Hepatocyte (in vitro differentiated cells): ENCODE measurements at regions not wholly inside any gene's neighbourhood (a gene's known extent, or its start where the extent isn't known, plus 50 kb on each side); places are given as distances from the start of the nearest gene placed in this dataset.

ENCODE experiments used
- DNase-seq: peaks from one replicate; pipeline ENCODE4 v3.0.0-alpha.2; 2016; ENCODE audit warnings: low spot score
- H2AFZ ChIP-seq: fragments of 200-600 bp; sonication (generic); 2 replicates; pipeline ENCODE4 v1.6.0; 2016; ENCODE audit warnings: antibody characterized with exemption, mild to moderate bottlenecking
- H3K27ac ChIP-seq: fragments of 200-600 bp; sonication (generic); 2 replicates; pipeline ENCODE4 v1.5.1; 2016; ENCODE audit warnings: mild to moderate bottlenecking
- H3K27me3 ChIP-seq: fragments of 200-600 bp; sonication (generic); 2 replicates; pipeline ENCODE4 v1.6.1; 2016
- H3K36me3 ChIP-seq: fragments of 200-600 bp; sonication (generic); replicated peaks from 2 replicates; pipeline ENCODE4 v1.5.1; 2016; ENCODE audit warnings: low read depth; ENCODE audit not compliant: insufficient read depth
- H3K4me1 ChIP-seq: fragments of 200-600 bp; sonication (generic); 2 replicates; pipeline ENCODE4 v1.5.1; 2016; ENCODE audit warnings: mild to moderate bottlenecking, moderate library complexity; ENCODE audit not compliant: insufficient read depth
- H3K4me2 ChIP-seq: fragments of 200-600 bp; sonication (generic); 2 replicates; pipeline ENCODE4 v1.6.0; 2016
- H3K4me3 ChIP-seq: fragments of 200-600 bp; sonication (generic); 2 replicates; pipeline ENCODE4 v1.5.1; 2016; ENCODE audit warnings: mild to moderate bottlenecking
- H3K79me2 ChIP-seq: fragments of 200-600 bp; sonication (generic); 2 replicates; pipeline ENCODE4 v1.6.0; 2017; ENCODE audit warnings: mild to moderate bottlenecking
- H3K9me2 ChIP-seq: fragments of 200-600 bp; sonication (generic); replicated peaks from 2 replicates; pipeline ENCODE4 v1.6.0; 2017; ENCODE audit warnings: mild to moderate bottlenecking; ENCODE audit not compliant: insufficient read depth
- H3K9me3 ChIP-seq: fragments of 200-600 bp; sonication (generic); 2 replicates; pipeline ENCODE4 v1.5.1; 2016; ENCODE audit warnings: low read depth, mild to moderate bottlenecking
- H4K20me1 ChIP-seq: fragments of 200-600 bp; sonication (generic); 2 replicates; pipeline ENCODE4 v1.6.0; 2016; ENCODE audit warnings: mild to moderate bottlenecking; ENCODE audit not compliant: insufficient read depth, poor library complexity, severe bottlenecking
- CTCF ChIP-seq: fragments of 200-600 bp; sonication (generic); IDR thresholded peaks from 2 replicates; pipeline ENCODE4 v1.5.1; 2016; ENCODE audit warnings: antibody characterized with exemption, mild to moderate bottlenecking; ENCODE audit not compliant: poor library complexity
- EZH2 ChIP-seq: fragments of 200-600 bp; sonication (generic); IDR thresholded peaks from 2 replicates; pipeline ENCODE4 v1.6.1; 2016; ENCODE audit warnings: antibody characterized with exemption, mild to moderate bottlenecking, borderline replicate concordance
- EZH2phosphoT487 ChIP-seq: fragments of 200-600 bp; sonication (generic); IDR thresholded peaks from one replicate; pipeline ENCODE4 v1.6.1; 2018; ENCODE audit warnings: antibody characterized with exemption, mild to moderate bottlenecking, low read depth, moderate library complexity; ENCODE audit not compliant: unreplicated experiment, severe bottlenecking
- whole genome bisulfite sequencing: methylation state at CpG from one replicate; pipeline ENCODE4 v1.1.6; 2016; ENCODE audit warnings: low lambda C conversion rate; ENCODE audit errors: missing lambda C conversion rate; 5-methylcytosine and 5-hydroxymethylcytosine counted together

- H3K4me3 ChIP-seq: no peak overlapping the region
- no peak for DNase-seq
- H3K4me1 ChIP-seq: no peaks in the 10 kb centered on the region
- H3K9me3 ChIP-seq: no peaks in the 10 kb centered on the region
- no peak overlapping the region for H2AFZ ChIP-seq
- no peaks in the 10 kb centered on the region for H4K20me1 ChIP-seq
- no peak overlapping the region for H3K27ac ChIP-seq
- H3K4me2 ChIP-seq: no peak overlapping the region
- H3K79me2 ChIP-seq: no peaks in the 10 kb centered on the region
- H3K36me3 ChIP-seq: no peaks in the 10 kb centered on the region
- H3K27me3 ChIP-seq: peaks cover 8% of the 10 kb centered on the region
- 55% methylated on average over 1 of the region's 1 CpG for WGBS
- TF ChIP-seq EZH2 (no peak), EZH2phosphoT487 (no peak), CTCF (no peak)
- no peaks in the 10 kb centered on the region for H3K9me2 ChIP-seq
These were observed 56.6 kb upstream of the CD83 start for GRCh38 chr6:14060971-14061370.

DNA sequence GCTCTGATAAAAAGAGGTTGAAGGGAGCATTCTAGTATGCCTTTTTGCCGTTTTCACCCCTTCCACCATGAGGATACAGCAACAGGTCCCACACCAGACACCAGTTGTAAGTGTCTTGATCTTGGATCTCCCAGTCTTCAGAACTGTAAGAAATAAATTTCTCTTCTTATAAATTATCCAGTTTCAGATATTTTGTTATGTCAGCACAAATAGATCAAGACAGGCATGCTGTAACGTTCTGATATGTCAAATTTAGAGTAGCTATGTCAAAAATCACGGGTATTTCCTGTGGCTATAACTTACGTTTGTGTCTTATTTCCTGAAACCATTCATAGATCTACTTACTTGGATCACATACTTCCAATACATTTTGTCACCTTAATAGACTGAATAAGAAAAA is 55.9 kb upstream of the CD83 start:
- TF ChIP-seq CTCF (no peak), EZH2 (no peak), EZH2phosphoT487 (no peak)
- H3K27me3 ChIP-seq: peaks cover 8% of the 10 kb centered on the region
- 80% methylated on average over 4 of the region's 4 CpGs for WGBS

DNA sequence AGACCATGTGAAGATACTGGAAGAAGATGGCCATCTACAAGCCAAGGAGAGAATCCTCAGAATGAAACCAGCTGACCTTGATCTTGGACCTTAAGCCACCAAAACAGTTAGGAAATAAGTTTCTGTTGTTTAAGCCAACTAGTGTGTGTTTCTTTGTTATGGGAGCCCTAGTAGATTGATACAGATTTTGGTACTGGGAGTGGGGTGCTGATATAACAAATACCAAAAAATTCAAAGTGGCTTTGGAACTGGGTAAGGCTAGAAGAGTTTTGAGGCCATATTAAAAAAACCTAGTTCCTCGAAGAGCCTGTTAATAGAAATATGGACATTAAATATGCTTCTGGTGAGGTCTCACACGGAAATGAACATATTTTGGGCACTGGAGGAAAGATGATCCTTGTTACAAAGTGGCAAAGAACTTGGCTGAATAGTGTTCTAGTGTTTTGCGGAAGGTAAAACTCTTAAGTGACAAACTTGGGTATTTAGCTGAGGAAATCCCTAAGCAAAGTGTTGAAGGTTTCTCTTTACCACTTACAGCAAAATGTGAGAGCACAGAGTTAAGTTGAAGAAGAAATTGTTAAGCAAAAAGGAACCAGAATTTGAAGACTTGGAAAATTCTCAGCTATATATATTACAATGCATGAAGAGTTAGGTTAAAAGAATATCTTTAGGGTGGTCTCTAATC is 55.1 kb upstream of the CD83 start:
- no peak overlapping the region for H2AFZ ChIP-seq
- no peaks in the 10 kb centered on the region for H3K36me3 ChIP-seq
- 86% methylated on average over 3 of the region's 3 CpGs for WGBS

More for the DNA sequence above, 55.9 kb upstream of the CD83 start:
- Histone ChIP-seq H3K4me3 (no peak overlapping the region), H3K36me3 (no peaks in the 10 kb centered on the region), H3K4me1 (no peaks in the 10 kb centered on the region), H2AFZ (no peak overlapping the region), H3K27ac (no peak overlapping the region), H3K79me2 (no peaks in the 10 kb centered on the region), H4K20me1 (no peaks in the 10 kb centered on the region), H3K9me3 (no peaks in the 10 kb centered on the region), H3K4me2 (no peak overlapping the region), H3K9me2 (no peaks in the 10 kb centered on the region)
- DNase-seq: no peak

More for the DNA sequence above, 55.1 kb upstream of the CD83 start:
- H3K4me3 ChIP-seq: no peak overlapping the region
- no peaks in the 10 kb centered on the region for H3K4me1 ChIP-seq
- TF ChIP-seq EZH2phosphoT487: no peak
- no peak for TF ChIP-seq EZH2
- TF ChIP-seq CTCF: no peak
- no peaks in the 10 kb centered on the region for H3K9me3 ChIP-seq
- H3K79me2 ChIP-seq: no peaks in the 10 kb centered on the region
- H3K9me2 ChIP-seq: no peaks in the 10 kb centered on the region
- no peaks in the 10 kb centered on the region for H4K20me1 ChIP-seq
- no peak overlapping the region for H3K27ac ChIP-seq
- no peak for DNase-seq
- H3K4me2 ChIP-seq: no peak overlapping the region
- peaks cover 8% of the 10 kb centered on the region for H3K27me3 ChIP-seq
